DND-41 (cell line): ENCODE measurements at regions not wholly inside any gene's neighbourhood (a gene's known extent, or its start where the extent isn't known, plus 50 kb on each side); places are given as distances from the start of the nearest gene placed in this dataset.

Experiments
- CTCF ChIP-seq: IDR thresholded peaks from 2 replicates; pipeline ENCODE4 v1.5.1; 2012; ENCODE audit warnings: borderline replicate concordance, low read length, moderate library complexity, mild to moderate bottlenecking; ENCODE audit not compliant: poor library complexity, severe bottlenecking; ENCODE audit errors: extremely low read depth
- EZH2 ChIP-seq: IDR thresholded peaks from 3 replicates; pipeline ENCODE4 v1.6.1; 2012; ENCODE audit warnings: borderline replicate concordance, low read depth, mild to moderate bottlenecking, moderate library complexity, low read length, inconsistent platforms; ENCODE audit not compliant: severe bottlenecking

DNA sequence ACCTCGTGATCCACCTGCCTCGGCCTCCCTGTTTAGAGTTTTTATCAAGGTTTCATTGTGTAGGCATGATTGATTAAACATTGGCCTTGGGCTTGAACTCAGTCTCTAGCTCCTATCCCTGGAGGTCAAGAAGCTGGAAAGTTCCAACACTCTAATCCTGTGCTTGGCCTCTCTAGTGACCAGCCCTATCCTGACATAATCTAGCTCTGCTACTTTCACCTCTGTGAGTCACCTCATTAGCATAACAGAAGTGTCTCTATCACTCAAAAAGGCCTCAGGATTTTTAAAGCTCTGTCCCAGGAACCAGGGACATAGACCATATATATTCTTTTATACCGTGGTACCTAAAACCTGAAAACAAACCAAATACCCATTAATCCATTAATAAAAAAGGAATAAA lies 377.5 kb downstream of the CENPC start:
- TF ChIP-seq EZH2 (no peak), CTCF (no peak)
